ENCODE measurements at regions not wholly inside any gene's neighbourhood (a gene's known extent, or its start where the extent isn't known, plus 50 kb on each side); places are given as distances from the start of the nearest gene placed in this dataset.

DNA sequence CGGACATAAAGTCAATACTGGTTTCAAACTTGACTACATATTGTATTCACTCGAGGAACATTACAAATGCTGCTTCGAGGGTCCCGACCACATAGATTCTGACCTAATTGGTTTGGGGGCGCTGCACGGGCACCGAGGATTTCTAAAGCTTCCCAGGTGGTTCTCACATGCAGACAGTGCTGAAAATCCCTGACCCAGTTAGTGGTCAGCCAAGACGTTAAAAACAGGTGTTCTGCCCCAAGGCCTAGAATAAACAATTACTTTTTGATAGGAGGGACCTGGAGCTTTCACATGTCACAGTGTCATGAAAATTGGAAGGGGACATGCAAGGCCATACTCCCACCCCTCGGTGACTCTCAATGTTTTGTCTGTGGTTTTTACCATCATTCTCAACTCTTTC, 368.9 kb downstream of the RNF144A start:
- DNase-seq (ENCODE audit: low read depth in 2 of 2): no peak

DNA sequence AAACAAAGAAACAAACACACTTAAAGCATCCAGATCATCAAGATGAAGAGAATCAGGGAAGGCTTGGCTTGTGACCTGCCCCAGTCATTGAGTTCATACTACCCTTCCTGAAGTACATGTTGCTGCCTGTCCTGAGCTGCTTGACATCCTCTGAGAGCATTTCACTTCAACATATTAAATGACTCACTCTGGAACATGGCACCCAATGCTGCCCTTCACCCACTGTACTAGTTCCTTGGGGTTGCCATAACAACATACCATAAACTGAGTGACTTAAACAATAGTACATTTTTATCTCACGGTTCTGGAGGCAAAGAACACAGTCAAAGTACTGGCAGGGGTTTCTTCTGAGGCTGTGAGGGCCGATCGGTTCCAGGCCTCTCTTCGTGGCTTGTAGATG, 371.3 kb downstream of the RNF144A start:
- no peak for DNase-seq (ENCODE audit: low read depth in 2 of 2)

DNA sequence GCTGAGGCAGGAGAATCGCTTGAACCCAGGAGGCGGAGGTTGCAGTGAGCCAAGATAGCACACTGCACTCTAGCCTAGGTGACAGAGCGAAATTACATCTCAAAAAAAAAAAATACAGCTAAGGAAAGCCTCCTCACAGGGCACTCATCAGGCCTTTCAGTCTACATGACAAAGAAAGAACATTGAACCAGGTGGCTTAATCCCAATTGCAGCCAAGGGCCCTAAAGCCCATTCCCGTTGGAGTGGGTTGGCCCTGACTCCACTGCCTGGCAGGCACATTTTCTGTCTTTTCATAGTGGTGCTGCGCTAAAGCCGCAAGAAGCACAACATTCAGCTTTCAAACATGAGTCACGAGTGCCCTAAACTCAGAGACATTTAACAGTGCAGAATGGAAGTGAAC, 372.5 kb downstream of the RNF144A start:
- no peak for DNase-seq (ENCODE audit: low read depth in 2 of 2)

GRCh38 chr2:7292154-7292691, 375.0 kb downstream of the RNF144A start:
- DNase-seq (ENCODE audit: low read depth in 2 of 2): no peak

- DNase-seq (ENCODE audit: low read depth in 2 of 2): no peak
Observed at GRCh38 chr2:7309582-7309981, 392.4 kb downstream of the RNF144A start.

DNA sequence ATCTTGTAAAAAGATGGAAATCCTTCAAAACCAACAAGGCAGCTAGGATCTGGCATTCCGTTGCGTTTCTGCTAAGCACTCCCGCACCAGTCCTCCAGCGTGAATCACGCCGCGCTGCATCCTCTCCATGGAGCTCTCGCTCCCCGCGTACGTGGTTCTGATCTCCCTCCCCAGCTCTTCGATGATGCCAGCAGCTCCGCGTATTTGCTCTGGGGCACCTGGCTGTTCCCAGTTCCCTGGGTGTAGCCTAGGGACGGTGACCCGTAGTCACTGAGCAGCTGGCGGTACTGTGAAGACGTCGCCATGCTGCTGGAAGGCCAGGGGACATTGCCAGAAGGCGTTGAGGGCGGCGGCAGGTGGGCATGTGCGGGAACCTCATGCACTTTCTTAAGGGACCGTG, 407.5 kb downstream of the RNF144A start:
- no peak for DNase-seq (ENCODE audit: low read depth in 2 of 2)

- no peak for DNase-seq (ENCODE audit: low read depth in 2 of 2)
Observed at GRCh38 chr2:7325186-7325585, 408.0 kb downstream of the RNF144A start.

DNA sequence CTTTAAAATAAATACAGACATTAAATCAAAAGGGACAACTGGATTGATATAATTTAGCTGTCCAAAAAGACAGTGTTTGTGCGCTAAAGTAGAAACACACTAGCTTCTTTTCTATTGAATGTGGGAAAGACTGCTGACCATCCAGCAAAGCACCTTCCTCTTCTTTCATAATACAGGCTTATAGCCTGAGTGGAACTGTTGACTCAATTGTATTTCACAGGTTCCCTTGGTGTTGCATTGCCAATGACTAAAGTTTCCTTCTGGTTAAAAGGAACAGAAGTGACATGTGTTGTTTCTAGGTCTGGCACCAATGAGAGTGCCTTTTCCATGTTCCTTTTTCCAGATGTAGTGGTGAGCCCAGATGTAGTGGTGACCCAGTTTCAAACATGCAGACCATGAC, 412.3 kb downstream of the RNF144A start:
- DNase-seq (ENCODE audit: low read depth in 2 of 2): no peak

DNA sequence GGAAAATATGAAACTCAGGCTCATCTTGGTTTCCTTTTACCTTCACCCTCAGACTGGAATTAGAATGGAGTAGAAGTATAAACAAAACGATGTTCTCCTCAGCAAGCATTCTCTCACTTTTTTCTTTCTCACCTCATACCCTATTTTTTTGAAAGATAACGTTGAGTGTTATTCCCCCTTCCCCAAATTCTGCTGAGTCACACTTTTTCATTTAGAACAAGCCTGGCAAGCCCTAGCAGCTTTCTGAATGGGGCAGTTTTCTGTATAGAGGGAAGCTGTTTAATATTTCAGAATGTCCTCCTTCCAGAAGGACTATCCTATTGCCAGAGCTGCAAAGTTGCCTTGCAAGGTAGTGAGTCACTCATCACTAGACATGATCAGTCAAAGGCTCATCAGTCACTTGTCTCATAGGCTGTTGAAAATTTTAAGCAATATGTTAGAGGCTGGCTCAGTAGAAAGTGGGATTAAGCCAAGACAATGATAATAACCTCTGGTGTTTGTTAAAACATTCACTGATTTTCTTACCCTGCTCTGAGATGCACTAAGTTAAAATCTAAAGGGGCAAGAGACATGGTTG, 416.1 kb downstream of the RNF144A start:
- DNase-seq (ENCODE audit: low read depth in 2 of 2): no peak

- DNase-seq (ENCODE audit: low read depth in 2 of 2): no peak
Observed at GRCh38 chr2:7333960-7334493, 416.8 kb downstream of the RNF144A start.

DNA sequence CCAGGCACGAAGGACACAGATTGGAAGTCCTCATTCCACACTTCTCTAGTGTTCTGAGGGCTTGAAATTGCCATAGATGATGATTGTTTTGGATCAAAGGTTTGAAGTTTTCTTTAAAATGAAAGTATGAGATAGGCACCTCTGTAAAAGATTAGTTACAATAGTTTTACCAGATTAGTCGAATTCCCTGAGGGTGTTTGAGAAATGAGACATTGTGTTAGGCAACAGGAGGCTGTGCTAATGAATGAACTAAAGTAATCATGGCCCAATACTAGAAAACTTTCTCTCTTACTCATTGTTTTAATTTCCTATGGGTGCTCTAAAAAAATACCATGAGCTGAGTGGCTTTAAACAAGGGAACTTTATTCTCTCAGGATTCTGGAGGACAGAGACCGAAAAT, 421.7 kb downstream of the RNF144A start:
- DNase-seq (ENCODE audit: low read depth in 2 of 2): no peak

GRCh38 chr2:7346336-7346735, 429.1 kb downstream of the RNF144A start:
- DNase-seq (ENCODE audit: low read depth in 2 of 2): no peak

- no peak for DNase-seq (ENCODE audit: low read depth in 2 of 2)
Observed at GRCh38 chr2:7348761-7349160, 431.5 kb downstream of the RNF144A start.

DNA sequence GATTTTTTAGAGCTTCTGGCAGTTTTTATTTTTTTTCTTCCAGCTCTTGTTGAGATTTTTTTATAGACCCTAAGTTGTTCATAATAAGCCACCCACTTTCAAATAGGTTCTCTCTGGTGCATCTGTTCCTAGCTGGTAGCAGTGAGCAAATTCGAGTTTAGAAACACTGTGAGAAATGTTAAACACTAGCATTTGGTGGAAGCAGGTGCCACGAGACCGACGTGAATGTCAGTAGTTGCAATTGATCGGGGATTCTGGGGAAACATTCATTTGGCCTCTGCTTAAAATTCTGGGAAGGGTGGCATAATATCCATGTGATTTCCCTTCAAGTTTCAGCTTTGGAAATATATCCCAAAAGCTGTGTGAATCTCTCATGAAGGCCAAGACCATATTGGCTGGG, 435.0 kb downstream of the RNF144A start:
- no peak for DNase-seq (ENCODE audit: low read depth in 2 of 2)

DNA sequence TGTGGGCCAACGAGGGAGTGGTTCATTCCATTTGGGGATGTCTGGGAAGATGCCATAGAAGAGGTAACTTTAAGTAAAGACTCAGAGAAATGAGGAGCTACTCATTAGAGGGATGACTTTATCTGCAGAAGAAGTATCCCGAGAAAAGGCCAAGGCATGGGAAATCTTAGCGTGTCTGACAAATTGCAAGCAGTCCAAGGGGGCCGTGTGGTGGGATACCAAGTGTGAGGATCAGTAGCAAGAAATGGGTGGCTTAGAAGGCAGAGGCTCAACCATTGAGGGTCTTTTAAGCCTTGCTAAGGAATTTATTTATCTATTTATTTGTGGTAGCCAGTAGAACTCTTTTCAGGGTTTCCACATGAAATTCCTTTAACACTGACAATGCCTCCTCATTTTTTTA, 436.4 kb downstream of the RNF144A start:
- no peak for DNase-seq (ENCODE audit: low read depth in 2 of 2)

GRCh38 chr2:7355781-7356180, 438.6 kb downstream of the RNF144A start:
- DNase-seq (ENCODE audit: low read depth in 2 of 2): no peak

DNA sequence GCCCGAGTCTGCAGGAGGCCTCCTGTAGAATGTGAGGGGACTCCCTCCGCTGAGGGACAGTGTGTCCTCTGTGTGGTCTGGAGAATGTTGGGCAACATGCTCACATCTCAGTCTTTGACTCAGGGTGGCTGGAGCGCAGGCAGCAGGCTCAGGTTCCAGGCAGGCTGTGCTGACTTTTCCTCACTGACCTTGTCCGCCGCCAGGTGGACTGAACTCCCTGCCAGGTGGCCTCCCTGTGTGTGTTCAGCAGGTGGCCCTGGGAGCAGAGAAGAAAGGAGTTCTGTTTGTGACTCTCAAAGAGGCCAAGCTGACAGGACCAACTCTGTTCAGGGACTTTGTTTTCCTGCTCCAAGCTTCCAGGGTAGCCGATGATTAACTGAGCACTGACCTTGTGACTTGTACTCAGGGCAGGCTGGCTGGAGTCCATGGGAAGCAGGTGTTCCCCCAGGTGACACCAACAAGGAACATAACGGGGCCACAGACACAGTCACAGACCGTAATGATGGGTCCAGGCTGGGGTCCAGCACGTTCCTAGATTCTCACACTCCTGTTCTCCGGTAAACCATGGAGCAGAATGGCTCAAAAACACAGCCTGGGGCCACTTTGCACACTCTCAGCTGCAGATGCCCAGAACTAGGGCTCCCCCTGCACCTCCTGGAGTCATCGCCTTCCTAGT, 439.8 kb downstream of the RNF144A start:
- DNase-seq (ENCODE audit: low read depth in 2 of 2): no peak

GRCh38 chr2:7357993-7358392, 440.8 kb downstream of the RNF144A start:
- no peak for DNase-seq (ENCODE audit: low read depth in 2 of 2)

GRCh38 chr2:7358865-7359447, 441.7 kb downstream of the RNF144A start:
- no peak for DNase-seq (ENCODE audit: low read depth in 2 of 2)

GRCh38 chr2:7363906-7364305, 446.7 kb downstream of the RNF144A start:
- no peak for DNase-seq (ENCODE audit: low read depth in 2 of 2)

DNA sequence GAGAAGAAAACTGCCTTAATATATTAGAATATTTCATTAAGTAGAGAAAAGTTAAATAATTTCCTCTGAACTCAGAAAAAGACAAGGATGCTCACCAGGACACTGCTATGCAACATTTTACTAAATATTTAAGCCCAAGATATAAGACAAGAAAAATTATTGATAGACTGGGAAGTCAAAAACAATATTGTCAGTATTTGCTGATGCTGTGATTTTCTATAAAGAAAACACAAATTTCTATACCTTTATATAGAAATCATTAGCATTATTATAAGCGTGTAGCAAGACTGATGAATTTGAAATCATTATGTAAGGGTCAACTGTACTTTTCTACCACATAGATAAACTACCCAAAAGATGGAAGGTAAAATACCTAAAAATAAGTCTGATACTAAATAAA, 451.0 kb downstream of the RNF144A start:
- DNase-seq (ENCODE audit: low read depth in 2 of 2): no peak

- DNase-seq (ENCODE audit: low read depth in 2 of 2): no peak
Observed at GRCh38 chr2:7373156-7373555, 455.9 kb downstream of the RNF144A start.

- DNase-seq (ENCODE audit: low read depth in 2 of 2): no peak
Observed at GRCh38 chr2:7375901-7376300, 458.7 kb downstream of the RNF144A start.
